Stimulated activated CD8-positive, alpha-beta memory T cell treated with anti-CD3 and anti-CD28 coated beads, Interleukin-4, amount 100 ng/mL, for 48 hours (primary cell): ENCODE measurements at regions not wholly inside any gene's neighbourhood (a gene's known extent, or its start where the extent isn't known, plus 50 kb on each side); places are given as distances from the start of the nearest gene placed in this dataset.
"Not testable (repeated sequence)": the region's sequence is repeated elsewhere in the genome, so short reads cannot be mapped to it uniquely, and the experiment has no call there.

Experiments
- DNase-seq: peaks from one replicate; pipeline ENCODE4 v3.0.0-alpha.2; 2020

DNA sequence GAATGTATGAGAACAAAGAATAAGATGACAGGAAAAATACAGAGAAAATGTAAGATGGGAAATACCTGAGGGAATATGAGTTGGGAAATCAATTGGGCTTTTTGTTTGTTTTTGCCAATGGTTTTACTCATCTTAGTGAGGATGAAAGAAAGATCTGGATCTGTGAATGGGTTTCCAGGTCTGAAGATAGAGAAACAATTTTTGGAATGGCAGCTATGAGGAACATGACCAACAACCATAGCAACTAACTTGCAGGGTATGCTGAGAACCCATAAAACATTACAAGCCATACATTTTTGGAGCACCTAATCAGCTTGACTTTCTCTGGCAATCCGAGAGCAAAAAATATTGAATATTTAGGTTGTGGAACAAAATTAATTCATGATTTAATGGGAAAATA lies 290.0 kb downstream of the KCTD12 start:
- DNase-seq, result no peak

DNA sequence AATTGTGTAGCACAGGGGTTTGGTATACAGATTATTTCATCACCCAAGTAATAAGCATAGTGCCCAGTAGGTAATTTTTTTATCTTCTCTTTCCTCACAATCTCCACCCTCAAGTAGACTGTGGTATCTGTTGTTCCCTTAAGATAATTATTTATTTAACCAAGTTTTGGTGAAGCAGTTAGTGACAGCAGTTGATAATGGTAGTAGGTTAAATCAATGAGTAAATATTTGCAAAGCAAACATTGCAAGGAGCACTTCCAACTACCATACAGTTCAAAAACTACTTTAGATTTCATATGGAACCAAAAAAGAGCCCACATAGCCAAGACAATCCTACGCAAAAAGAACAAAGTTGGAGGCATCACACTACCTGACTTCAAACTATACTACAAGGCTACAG lies 291.8 kb downstream of the KCTD12 start:
- DNase-seq, result no peak

DNA sequence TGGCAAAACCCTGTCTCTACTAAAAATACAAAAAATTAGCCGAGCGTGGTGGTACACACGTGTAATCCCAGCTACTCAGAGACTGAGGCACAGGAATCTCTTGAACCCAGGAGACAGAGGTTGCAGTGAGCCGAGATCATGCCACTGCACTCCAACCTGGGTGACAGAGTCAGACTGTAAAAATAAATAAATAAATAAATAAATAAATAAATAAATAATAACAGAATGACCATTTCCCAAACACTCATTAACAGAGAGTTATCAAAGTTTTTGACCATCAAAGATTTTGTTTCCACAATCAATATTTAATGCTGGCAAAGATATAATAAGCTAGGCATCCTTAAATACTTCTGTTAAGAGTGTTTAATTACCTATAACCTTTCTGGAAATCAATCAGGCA lies 299.4 kb downstream of the KCTD12 start:
- no peak for DNase-seq

DNA sequence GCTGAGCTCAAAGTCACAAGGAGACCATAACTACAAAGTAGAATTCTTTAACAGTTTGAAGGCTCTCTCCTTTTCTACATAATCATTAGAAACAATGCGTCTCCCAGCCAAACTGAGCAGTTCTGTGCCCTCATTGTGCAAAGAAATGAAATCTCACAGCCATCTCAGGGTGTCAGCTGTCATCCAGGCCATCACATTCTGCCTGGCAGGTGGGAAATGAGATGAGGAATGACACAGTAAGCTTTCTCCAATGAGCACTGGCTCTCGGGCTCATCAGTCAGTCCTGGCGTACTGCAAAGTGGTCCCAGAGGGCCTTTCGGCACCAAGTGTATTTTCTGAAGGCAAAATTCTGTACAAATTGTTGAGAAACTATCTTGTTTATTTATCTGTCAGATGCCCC lies 306.5 kb downstream of the KCTD12 start:
- DNase-seq, result no peak

DNA sequence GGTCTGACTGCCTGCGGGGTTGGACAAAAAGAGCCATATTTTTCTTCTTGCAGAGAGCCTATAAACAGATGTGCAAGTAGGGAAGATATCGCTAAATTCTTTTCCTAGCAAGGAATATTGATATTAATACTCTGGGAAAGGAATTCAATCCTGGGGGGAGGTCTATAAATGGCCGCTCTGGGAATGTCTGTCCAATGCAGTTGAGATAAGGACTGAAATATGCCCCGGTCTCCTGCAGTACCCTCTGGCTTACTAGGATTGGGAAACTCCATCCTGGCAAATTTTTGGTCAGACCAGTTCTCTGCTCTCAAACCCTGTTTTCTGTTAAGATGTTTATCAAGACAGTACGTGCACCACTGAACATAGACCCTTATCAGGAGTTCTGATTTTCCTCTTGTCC lies 310.6 kb downstream of the KCTD12 start:
- not testable (repeated sequence) for DNase-seq

DNA sequence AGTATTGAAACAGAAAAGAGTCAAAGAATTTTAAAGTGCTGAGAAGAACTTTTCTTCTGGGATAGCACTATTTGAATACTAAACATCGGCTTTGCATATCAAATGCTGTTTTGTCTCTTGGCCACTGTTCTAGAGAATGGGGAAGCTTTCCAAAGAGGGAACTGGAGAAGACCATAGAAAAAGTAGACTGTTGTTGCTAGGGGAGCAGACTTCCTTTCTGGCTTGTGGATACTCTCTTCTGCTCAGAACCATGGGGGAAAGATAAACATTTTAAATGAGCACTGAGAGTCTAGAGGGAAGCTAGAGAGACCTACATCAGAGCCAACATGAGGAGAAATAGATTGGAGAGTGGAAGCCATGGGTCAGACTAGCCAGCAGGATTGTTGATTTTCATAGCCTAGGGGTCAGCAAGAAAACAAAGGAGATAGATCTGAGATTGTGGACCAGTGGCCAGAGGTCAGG lies 315.7 kb downstream of the KCTD12 start:
- no peak for DNase-seq

DNA sequence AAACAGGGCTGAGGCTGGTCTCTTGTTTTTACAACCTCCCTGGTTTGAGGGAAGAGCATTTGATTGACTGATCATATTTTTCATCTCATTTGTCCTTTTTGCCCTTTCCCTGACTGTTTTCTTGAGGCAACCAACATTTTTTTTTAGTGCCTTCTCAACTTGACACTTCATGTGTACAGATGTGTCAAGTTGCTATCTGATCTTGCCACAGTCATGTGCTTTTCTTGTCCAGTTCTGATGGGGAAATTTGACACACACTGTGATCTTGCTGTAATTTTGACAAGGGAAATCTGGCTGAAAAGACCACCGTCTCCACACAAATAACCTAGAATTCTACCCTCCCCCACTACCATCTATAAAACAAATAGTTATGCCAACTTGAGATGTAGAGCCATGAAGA lies 329.6 kb downstream of the KCTD12 start:
- no peak for DNase-seq

DNA sequence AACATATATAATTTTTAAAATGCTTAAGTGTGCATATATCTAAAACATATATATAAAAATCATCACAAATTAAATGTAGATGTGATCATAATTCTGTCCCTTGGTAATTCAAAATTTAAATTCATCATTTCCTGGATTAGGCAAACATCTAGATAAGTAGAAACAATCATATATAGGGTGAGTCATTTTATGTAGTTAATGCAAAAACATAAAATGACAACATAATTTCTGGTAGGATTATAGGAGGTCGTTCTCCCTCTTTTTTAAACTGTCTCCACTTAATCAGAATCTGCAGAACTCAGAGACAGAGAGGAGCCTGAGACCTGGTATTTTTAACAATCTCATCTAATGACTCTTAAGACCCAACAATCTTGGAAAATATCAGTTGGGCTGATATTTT lies 333.4 kb downstream of the KCTD12 start:
- DNase-seq, result no peak

DNA sequence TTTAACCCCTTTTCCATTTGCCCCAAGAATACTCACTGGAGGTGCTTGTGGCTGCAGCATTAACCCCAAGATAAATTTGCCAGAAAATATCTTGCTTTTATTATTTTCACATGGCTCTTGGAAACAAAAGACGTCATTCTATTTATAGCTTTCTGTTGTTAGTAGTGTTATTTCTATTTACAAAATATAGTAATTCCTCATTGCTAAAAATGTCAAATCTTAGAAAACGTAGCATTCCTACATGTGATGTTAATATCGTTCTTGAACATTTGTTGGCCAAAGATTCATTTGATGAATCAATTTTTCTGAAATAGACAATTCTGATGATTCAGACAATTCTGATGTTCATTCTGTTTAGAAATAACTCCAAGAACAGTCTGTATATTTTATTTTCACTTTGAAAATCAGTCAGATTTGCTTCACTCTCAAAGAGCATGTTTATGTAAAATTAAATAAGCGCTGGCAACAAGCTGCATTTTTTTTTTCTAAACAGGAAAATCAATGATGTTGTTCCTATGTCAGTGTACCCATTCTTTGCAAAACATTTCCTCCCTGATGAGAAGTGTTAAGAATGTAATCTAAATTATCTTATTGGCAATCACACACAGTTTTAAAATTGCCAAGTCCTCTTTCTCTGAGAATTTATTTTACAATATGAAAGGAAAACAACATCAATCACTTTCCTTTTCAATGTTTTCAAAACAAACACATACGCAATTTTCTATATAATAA lies 334.0 kb downstream of the KCTD12 start:
- no peak for DNase-seq

DNA sequence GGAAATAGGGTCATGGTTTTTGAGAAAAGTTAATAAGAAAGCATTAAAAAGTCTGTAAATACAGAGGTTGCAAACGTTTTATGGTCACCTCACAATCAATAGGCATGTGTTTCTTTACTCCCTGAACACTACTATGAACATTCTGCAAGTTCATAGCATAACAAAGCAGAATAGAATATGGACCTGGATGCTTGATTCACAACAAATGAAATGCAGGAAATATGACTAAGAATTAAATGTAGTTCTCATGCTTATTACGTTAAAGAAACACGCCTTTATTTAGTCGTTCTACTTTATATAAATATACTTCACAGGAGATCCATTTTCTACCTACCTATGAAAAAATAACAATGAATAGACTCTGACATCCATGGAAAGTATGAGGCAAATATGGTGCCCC lies 344.0 kb downstream of the KCTD12 start:
- DNase-seq, result no peak

DNA sequence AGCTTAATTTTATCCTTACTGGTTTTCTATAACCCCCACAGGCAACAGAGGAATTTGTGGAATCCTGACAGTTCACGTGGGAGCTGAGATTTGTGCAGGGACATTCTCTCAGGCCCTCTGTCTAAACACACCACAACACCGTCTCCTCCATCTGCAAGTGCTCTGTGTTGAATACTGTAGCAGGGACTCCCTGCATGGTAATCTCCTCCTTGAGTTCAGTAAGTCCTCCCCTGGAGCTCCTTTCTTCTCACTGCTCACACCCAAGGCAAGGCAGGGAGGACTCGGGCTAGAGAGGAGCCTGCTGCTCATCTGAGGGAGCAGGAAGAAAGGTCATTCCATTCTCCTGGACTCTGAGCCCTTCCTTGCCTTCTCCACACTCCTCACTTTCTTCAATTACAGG lies 348.2 kb downstream of the KCTD12 start:
- DNase-seq, result no peak

DNA sequence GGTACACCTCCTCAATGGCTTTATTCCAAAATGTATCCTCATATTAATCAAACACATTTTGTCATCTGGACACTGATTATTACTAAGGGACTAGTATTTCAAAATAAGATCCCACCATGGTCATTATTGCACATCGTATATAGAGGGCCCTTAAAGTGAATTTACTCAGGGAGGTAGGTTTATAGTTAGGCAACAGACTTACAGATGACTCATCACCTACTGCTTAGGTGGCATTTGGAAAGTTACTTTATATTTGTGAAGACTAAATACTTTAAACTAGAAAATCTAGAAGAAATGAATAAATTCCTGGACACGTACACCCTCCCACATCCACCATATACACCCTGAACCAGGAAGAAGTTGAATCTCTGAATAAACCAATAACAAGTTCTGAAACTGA lies 353.0 kb downstream of the KCTD12 start:
- DNase-seq, result no peak

DNA sequence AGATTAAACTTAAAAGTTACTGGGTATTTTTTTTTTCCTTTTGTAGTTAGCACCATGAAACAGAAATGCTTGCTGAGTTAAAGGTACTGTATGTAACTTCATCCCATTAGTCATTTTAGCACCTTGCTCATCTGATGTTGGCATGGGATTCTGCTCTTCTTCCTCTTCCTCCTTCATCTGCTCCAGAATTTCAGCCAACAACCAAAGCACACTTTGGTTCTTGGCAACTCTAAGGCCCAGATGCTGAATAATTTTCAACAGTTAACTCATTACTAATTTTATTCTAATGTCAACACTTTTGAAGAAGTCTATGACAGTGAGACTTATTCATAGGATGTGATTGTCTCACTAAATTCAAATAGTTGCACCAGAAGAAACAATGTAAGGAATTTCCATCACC lies 359.2 kb downstream of the KCTD12 start:
- no peak for DNase-seq

DNA sequence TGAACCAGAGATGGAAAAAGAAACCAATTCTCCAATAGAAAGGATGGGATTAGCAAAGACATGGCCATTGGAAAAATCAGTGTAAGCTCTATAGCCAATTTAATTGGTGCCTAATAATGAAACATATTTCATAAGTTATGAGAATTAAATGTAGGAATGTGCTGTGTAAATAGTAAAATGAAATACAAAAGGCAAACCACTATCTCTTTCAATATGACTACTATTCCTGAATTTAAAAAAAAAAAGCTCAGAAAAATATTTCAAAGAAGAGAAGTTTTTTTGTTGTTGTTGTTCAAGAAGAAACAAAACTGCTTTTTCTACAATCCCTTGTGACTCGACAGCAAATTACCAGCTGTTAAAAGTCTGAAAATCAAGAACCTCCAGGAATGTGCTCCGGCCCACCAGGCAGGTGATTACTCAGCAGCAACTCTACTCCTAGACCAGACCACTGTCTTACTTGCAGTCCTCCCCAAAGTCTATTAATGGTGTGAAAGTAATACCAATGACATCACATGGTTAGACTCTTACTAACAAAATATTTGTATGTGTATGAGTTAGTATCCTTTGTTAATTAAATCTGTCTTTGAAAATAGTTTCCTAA lies 362.4 kb downstream of the KCTD12 start:
- DNase-seq, result no peak

DNA sequence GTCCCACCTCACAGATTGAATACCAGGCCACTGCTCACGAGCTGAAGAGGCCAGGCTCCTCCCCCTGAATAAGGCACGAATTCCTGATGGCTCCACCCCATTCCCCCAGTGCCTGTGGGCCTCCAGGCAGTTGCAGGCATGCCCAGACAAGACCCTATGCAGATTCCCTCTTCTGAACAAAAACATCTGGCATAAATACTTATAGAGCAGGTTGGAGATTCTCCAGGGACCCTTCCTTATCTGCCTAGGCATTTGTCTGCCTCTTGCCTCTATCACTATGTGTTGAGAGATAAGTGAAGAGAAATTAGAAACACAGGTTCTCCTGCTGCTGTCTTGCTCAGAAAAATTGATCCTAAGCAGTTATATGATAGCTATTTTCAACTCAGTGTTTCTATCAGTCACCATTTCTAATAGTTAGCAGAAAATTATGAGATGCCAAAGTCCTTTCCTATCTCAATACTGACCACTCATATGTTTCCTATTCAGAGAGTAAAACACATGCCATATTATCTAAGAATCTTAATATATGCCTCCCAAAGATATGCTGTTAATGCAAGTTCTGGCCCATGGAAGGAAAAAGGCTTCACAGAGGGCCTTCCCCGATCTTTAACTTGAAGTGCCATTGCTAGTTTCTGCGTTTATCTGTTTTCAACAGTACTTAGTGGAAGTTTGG lies 364.0 kb downstream of the KCTD12 start:
- no peak for DNase-seq

DNA sequence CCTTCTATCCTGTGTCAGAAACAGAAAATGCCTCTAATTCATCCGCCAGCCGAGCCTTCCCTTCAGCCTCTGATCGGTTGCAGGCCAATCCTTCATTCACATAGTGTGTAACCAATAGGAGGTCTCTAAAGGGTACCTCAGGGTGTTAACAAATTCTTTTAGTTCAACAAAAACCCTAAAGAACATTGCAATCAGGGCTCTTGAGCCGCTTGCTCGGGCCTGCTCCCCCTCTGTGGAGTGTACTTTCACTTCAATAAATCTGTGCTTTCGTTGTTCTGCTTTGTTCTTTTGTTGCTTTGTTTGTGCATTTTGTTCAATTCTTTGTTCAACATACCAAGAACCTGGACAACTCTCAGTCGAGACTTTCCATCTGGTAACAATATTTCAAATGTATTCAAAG lies 366.5 kb downstream of the KCTD12 start:
- DNase-seq, result no peak

DNA sequence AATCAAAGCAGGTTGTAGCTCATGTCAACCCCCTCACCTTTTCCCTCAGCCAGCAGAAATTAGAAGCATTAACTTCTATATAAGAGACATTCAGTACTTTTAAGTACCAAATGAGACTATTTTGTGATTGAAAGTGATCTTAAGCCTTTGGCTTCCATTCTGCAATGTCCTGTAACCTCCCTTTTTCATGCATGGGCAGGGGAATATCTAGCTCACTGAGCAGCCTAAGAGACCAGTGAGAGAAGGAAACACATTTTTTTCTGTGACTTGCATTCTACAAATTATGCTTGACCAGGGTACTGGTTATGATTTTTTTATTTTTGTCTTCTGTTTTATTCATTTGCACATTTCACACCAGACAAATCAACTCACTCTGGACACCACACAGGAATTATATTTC lies 369.6 kb downstream of the KCTD12 start:
- no peak for DNase-seq

DNA sequence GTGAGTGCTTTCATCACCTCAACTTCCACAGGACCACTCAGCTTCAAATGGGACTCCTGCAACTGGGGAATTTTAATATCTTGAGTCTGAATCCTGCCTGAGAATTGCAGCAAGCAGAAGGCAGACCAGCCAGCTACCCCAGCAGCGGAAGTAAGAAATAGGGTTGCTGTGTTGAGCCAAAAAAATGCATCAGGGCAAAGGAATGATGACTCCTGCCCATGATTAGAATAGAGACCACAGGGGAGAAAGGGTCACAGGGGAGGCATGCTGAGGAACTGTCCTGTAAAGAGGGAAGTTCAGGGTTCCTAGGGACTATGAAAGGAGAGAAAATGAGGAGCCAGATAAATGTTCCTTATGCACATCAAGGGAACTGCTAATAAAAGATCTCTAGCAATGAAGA lies 370.2 kb downstream of the KCTD12 start:
- no peak for DNase-seq

DNA sequence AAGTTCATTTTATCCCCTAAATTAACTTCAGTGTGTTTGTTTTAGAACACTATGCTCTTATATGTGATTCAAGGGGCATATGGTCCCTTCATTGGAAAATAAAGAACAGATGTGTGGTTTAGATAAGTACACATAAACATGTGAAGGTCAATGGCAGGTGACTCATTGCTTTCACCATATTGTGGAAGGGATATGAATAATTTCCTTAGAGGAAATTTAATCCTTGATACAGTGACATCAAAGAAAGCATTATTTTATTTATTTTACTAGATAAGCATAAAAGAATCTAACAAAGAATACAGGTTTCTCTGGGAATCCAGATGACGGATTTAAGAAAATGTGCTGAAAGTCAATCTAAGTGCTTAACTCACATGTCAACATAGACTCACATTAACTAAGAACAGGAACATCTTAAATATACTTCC lies 373.5 kb downstream of the KCTD12 start:
- no peak for DNase-seq

DNA sequence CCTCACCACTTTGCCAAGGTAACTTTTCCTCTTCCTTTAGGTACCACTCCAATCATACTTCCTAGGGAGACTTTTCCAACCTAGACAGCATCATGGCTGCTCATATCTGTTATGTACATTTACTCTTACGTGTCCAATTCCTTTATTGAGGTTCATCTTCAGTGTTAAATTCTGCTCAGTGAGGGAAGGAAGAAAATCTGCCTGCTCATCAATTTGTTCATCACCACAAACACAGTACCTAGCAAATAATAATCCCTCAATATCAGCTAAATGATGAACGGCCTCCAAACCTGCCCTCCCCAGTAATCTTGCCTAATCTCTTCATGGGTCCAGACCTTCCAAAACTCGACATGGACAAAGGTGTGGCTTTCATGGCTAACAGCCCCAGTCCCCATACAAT lies 380.8 kb downstream of the KCTD12 start:
- no peak for DNase-seq

DNA sequence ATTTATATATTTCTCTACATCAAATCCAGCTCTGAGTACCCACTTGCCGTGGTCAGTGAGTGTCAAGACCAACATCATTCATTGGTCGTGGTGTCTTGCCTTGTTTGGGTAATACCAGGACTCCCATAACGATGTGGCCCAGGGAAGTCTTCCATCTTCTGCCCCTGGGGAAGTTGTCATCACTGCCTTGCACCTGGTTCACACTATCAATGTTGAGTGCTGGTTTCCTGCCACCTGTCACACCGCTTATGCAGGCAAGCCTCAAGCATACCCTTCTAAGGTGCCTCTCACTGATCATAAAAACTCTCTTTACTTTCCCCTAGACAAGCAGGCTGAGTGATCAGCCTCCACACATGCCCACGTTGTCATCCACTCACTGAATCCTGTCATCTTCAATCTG lies 382.4 kb downstream of the KCTD12 start:
- no peak for DNase-seq

DNA sequence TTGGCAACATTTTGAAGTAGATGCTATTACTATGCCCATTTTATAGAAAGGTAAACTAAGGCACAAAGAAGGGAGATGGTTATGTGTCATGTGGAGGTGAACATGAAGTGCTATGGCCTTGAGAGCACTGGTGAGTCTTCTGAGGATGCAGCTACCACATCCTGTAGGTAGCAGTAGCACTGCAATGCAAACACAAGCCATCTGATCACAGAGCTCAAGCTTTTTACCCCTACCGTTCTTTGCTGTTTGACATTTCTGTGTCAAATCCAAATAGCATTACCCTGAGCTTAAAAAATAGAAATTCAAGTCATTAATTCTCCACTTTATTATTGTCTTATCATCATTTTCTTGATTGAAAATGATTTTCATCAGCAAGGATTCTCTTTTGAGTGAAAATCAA lies 382.9 kb downstream of the KCTD12 start:
- no peak for DNase-seq

DNA sequence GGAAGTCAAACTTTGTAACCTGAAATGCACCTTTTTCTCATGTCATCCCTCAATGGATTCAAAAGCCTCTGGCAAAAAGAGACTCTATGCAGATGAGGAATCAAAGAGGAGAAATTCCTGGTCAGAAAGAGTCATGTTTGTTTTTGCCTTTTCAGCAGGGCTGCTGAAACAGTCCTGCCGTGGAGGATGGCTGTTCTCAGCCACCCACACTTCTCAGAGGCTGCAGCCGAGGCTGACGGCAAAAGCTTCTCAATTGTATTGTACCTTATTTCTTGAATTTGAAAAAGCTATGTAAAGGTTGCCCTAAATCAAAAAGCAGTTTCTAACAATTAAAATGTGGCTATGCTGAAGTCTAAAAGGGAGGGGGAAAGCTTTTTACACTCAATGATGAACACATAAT lies 385.3 kb downstream of the KCTD12 start:
- no peak for DNase-seq

DNA sequence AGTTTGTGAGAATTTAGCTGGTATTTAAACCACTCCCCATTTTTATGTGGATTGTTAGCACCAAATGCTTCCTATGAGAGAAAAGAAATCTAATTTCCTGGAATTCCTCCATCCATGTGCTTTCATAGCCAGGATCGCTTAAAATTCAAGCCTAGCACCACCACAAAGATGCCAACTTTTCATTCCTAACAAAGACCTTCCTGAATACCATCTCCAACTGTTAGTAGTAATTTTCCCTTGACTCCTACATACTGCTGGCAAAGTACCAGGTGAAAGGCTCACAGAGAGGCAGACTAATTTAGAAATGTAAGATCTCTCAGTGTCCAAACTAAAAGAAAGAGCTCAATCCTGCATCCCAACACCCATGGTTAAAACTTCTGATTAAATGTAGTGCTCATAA lies 386.3 kb downstream of the KCTD12 start:
- DNase-seq, result no peak

DNA sequence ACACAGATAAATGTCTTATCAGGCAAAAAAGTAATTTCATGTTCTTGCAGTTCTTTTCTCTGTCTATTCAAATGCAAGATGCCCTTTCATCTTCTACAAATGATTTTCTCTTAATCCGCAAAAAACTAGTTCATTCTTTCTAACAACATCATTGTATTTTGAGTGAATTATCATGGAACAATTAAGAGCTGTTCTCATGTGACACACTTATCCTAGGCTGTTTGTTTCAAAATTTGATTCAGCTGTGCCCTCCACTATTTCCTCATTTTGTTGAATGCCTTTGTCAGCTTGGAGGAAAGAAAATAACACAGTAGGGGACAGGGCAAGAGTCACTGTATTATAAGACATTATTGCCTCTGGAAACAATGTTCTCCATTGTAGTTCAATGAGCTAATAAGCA lies 396.9 kb downstream of the KCTD12 start:
- DNase-seq, result no peak
